CD14-positive monocyte (primary cell): ENCODE measurements at regions not wholly inside any gene's neighbourhood (a gene's known extent, or its start where the extent isn't known, plus 50 kb on each side); places are given as distances from the start of the nearest gene placed in this dataset.
"Not testable (repeated sequence)": the region's sequence is repeated elsewhere in the genome, so short reads cannot be mapped to it uniquely, and the experiment has no call there.

ENCODE experiments used
- DNase-seq, 3 donors: peaks; one replicate each; pipeline ENCODE4 v3.0.0-alpha.2; 2011 to 2022
- H2AFZ ChIP-seq: 2 replicates; pipeline ENCODE4 v1.6.0; 2012; ENCODE audit warnings: mild to moderate bottlenecking, low read depth, low read length, inconsistent platforms; ENCODE audit not compliant: insufficient read depth, poor library complexity, severe bottlenecking
- H3K27ac ChIP-seq, 2 donors: 1 replicate in 1 of 2; 2 replicates in 1 of 2; pipeline ENCODE4 v1.5.1; 2012 to 2013; ENCODE audit warnings: low read length in 2 of 2, control low read depth in 1 of 2, inconsistent platforms in 1 of 2, low read depth in 1 of 2, mild to moderate bottlenecking in 1 of 2
- H3K27me3 ChIP-seq, 2 donors: one replicate each; pipeline versions ENCODE4 v1.6.0 to v1.6.1; 2011 to 2013; ENCODE audit warnings: low read length in 2 of 2; ENCODE audit not compliant: control insufficient read depth in 2 of 2, insufficient read depth in 2 of 2
- H3K36me3 ChIP-seq, 2 donors: replicated peaks in 1 of 2; 1 replicate in 1 of 2; 2 replicates in 1 of 2; pipeline versions ENCODE4 v1.5.1 to v1.6.1; 2012 to 2013; ENCODE audit warnings: low read length in 2 of 2, control low read depth in 1 of 2, inconsistent platforms in 1 of 2, mild to moderate bottlenecking in 1 of 2; ENCODE audit not compliant: insufficient read depth in 2 of 2, control insufficient read depth in 1 of 2
- H3K4me1 ChIP-seq, 2 donors: 1 replicate in 1 of 2; 2 replicates in 1 of 2; pipeline versions ENCODE4 v1.5.1 to v1.6.1; 2012 to 2013; ENCODE audit warnings: low read length in 2 of 2, control low read depth in 1 of 2, inconsistent platforms in 1 of 2, mild to moderate bottlenecking in 1 of 2, moderate library complexity in 1 of 2; ENCODE audit not compliant: insufficient read depth in 2 of 2, control insufficient read depth in 1 of 2
- H3K4me2 ChIP-seq: replicated peaks from 2 replicates; pipeline ENCODE3; 2012; ENCODE audit warnings: low read length, moderate library complexity, mild to moderate bottlenecking; ENCODE audit not compliant: poor library complexity, severe bottlenecking; ENCODE audit errors: extremely low read depth
- H3K4me3 ChIP-seq, 3 experiments: fragments of 200-600 bp in 1 of 3; sonication (generic) in 1 of 3; replicated peaks in 1 of 3; 1 replicate in 2 of 3; 2 replicates in 1 of 3; pipeline ENCODE4 v1.5.1; 2011 to 2013; ENCODE audit warnings: low read length in 3 of 3, mild to moderate bottlenecking in 3 of 3, control low read depth in 2 of 3, low read depth in 2 of 3, inconsistent platforms in 1 of 3, moderate library complexity in 1 of 3
- H3K79me2 ChIP-seq: 2 replicates; pipeline ENCODE4 v1.6.0; 2012; ENCODE audit warnings: mild to moderate bottlenecking, control low read depth, inconsistent platforms, low read length, moderate library complexity; ENCODE audit not compliant: insufficient read depth
- H3K9ac ChIP-seq: 2 replicates; pipeline ENCODE4 v1.6.0; 2017; ENCODE audit warnings: low read length, mild to moderate bottlenecking; ENCODE audit not compliant: insufficient read depth, poor library complexity, severe bottlenecking
- H3K9me3 ChIP-seq, 2 donors: replicated peaks in 1 of 2; 1 replicate in 1 of 2; 2 replicates in 1 of 2; pipeline versions ENCODE4 v1.5.1 to v1.6.1; 2012 to 2013; ENCODE audit warnings: low read length in 2 of 2, control low read depth in 1 of 2; ENCODE audit not compliant: control insufficient read depth in 1 of 2, insufficient read depth in 1 of 2
- H4K20me1 ChIP-seq: 2 replicates; pipeline ENCODE4 v1.6.0; 2012; ENCODE audit warnings: mild to moderate bottlenecking, low read length, control low read depth, moderate library complexity; ENCODE audit not compliant: insufficient read depth
- H3K27ac Mint-ChIP-seq, 7 donors: one replicate each; pipeline ENCODE4 v1.8.0; 2020; ENCODE audit warnings: mild to moderate bottlenecking in 7 of 7, mixed read lengths in 7 of 7, moderate library complexity in 6 of 7, inconsistent platforms in 2 of 7
- H3K27me3 Mint-ChIP-seq, 3 donors: one replicate each; pipeline ENCODE4 v1.8.0; 2021 to 2022; ENCODE audit warnings: low read depth in 3 of 3, mild to moderate bottlenecking in 3 of 3, mixed read lengths in 3 of 3, moderate library complexity in 3 of 3, inconsistent platforms in 1 of 3
- H3K36me3 Mint-ChIP-seq, 2 donors: one replicate each; pipeline ENCODE4 v1.8.0; 2020; ENCODE audit warnings: mixed read lengths in 2 of 2, inconsistent platforms in 1 of 2, mild to moderate bottlenecking in 1 of 2
- H3K4me1 Mint-ChIP-seq: one replicate; pipeline ENCODE4 v1.8.0; 2020; ENCODE audit warnings: mild to moderate bottlenecking, mixed read lengths
- H3K4me3 Mint-ChIP-seq, 2 donors: one replicate each; pipeline ENCODE4 v1.8.0; 2020; ENCODE audit warnings: mild to moderate bottlenecking in 2 of 2, mixed read lengths in 2 of 2, moderate library complexity in 1 of 2
- H3K9me3 Mint-ChIP-seq, 7 donors: one replicate each; pipeline ENCODE4 v1.8.0; 2020 to 2022; ENCODE audit warnings: mixed read lengths in 7 of 7, mild to moderate bottlenecking in 6 of 7, moderate library complexity in 6 of 7, inconsistent platforms in 2 of 7
- WGBS: methylation state at CpG from one replicate; pipeline ENCODE4 v1.1.5; 2013; ENCODE audit warnings: missing lambda C conversion rate; ENCODE audit not compliant: insufficient coverage; 5-methylcytosine and 5-hydroxymethylcytosine counted together
- intact Hi-C, 2 donors: fragments of 100-400 bp; cut with micrococcal nuclease; formaldehyde crosslinking; loops; one replicate each; pipeline versions ENCODE4 v1.15.0 to v1.15.1; 2023
- TF ChIP-seq, protein P1 (sequence below): fragments of 200-600 bp; IDR thresholded peaks from one replicate; pipeline ENCODE4 v1.8.0; 2022; ENCODE audit warnings: antibody characterized with exemption, mild to moderate bottlenecking

DNA sequence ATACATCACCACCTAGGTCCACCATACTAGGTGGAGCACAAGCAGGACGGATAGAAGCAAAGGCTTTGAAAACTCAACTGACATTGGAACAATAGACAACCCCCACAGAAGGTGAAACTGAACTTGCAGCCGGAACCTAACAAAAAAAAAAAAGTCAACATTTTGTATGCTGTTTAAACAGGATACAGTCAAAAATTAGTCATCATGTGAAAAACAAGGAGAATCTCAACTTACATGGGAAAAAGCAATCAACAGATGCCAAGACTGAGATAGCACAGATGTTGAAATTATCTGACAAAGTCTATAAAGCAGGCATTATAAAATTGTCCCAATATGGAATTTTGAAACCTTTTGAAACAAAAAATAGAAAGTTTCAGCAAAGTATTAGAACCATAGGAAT is 123.8 kb downstream of the RAB38 start:
- no peak overlapping the region for H3K9ac ChIP-seq
- no CpG with 5 or more reads among the region's 2 CpGs for WGBS
- no peak overlapping the region for H3K4me3 ChIP-seq
- Mint-ChIP-seq H3K9me3 (peaks cover 0 to under 1% (median 0%) of the 10 kb centered on the region in 7 donors), H3K27ac (no peak overlapping the region), H3K36me3 (no peaks in the 10 kb centered on the region), H3K4me1 (no peaks in the 10 kb centered on the region), H3K27me3 (no peaks in the 10 kb centered on the region), H3K4me3 (no peak overlapping the region)
- H3K27me3 ChIP-seq, result no peaks in the 10 kb centered on the region
- H4K20me1 ChIP-seq, result no peaks in the 10 kb centered on the region
- no peaks in the 10 kb centered on the region for H3K79me2 ChIP-seq
- no peak overlapping the region for H2AFZ ChIP-seq
- no peaks in the 10 kb centered on the region for H3K9me3 ChIP-seq
- TF ChIP-seq, protein P1, sequence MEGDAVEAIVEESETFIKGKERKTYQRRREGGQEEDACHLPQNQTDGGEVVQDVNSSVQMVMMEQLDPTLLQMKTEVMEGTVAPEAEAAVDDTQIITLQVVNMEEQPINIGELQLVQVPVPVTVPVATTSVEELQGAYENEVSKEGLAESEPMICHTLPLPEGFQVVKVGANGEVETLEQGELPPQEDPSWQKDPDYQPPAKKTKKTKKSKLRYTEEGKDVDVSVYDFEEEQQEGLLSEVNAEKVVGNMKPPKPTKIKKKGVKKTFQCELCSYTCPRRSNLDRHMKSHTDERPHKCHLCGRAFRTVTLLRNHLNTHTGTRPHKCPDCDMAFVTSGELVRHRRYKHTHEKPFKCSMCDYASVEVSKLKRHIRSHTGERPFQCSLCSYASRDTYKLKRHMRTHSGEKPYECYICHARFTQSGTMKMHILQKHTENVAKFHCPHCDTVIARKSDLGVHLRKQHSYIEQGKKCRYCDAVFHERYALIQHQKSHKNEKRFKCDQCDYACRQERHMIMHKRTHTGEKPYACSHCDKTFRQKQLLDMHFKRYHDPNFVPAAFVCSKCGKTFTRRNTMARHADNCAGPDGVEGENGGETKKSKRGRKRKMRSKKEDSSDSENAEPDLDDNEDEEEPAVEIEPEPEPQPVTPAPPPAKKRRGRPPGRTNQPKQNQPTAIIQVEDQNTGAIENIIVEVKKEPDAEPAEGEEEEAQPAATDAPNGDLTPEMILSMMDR, result no peak
- intact Hi-C loops, result no loop called here
- H3K36me3 ChIP-seq, result no peaks in the 10 kb centered on the region
- no peak overlapping the region for H3K27ac ChIP-seq
- no peaks in the 10 kb centered on the region for H3K4me1 ChIP-seq
- H3K4me2 ChIP-seq, result no peak overlapping the region
- no peak for DNase-seq

GRCh38 chr11:88050247-88050646 is 125.0 kb downstream of the RAB38 start:
- no peaks in the 10 kb centered on the region for H3K9me3 ChIP-seq
- Mint-ChIP-seq H3K27me3 (no peaks in the 10 kb centered on the region), H3K4me1 (no peaks in the 10 kb centered on the region), H3K9me3 (no peaks in the 10 kb centered on the region), H3K27ac (no peak overlapping the region), H3K4me3 (no peak overlapping the region), H3K36me3 (no peaks in the 10 kb centered on the region)
- H3K36me3 ChIP-seq, result no peaks in the 10 kb centered on the region
- no peaks in the 10 kb centered on the region for H4K20me1 ChIP-seq
- DNase-seq, result no peak
- H3K27ac ChIP-seq, result no peak overlapping the region
- no peaks in the 10 kb centered on the region for H3K27me3 ChIP-seq
- H3K4me2 ChIP-seq, result no peak overlapping the region
- H3K9ac ChIP-seq, result no peak overlapping the region
- intact Hi-C loops, result no loop called here
- H3K4me1 ChIP-seq, result no peaks in the 10 kb centered on the region
- no peaks in the 10 kb centered on the region for H3K79me2 ChIP-seq
- H2AFZ ChIP-seq, result no peak overlapping the region
- H3K4me3 ChIP-seq, result no peak overlapping the region
- TF ChIP-seq, protein P1, result no peak
- WGBS, result no CpG with 5 or more reads among the region's 2 CpGs

GRCh38 chr11:88045288-88045687 is 130.0 kb downstream of the RAB38 start:
- H3K4me3 Mint-ChIP-seq, H3K9ac ChIP-seq, intact Hi-C loops, H4K20me1 ChIP-seq, H3K27ac ChIP-seq, H3K27me3 Mint-ChIP-seq, H3K4me3 ChIP-seq, H3K27ac Mint-ChIP-seq, DNase-seq, H3K4me1 Mint-ChIP-seq, H3K4me1 ChIP-seq, H3K9me3 Mint-ChIP-seq, H3K9me3 ChIP-seq, H3K36me3 ChIP-seq, H2AFZ ChIP-seq, H3K4me2 ChIP-seq, H3K79me2 ChIP-seq, H3K27me3 ChIP-seq, H3K36me3 Mint-ChIP-seq: not testable (repeated sequence)
- 98% methylated on average over 11 of the region's 11 CpGs for WGBS

- H3K36me3 Mint-ChIP-seq, H2AFZ ChIP-seq, H3K4me3 Mint-ChIP-seq, DNase-seq, H3K36me3 ChIP-seq, H3K27me3 Mint-ChIP-seq, H3K4me3 ChIP-seq, H3K27ac ChIP-seq, H3K4me1 ChIP-seq, H3K9me3 ChIP-seq, H4K20me1 ChIP-seq, H3K4me2 ChIP-seq, H3K4me1 Mint-ChIP-seq, H3K27me3 ChIP-seq, H3K9me3 Mint-ChIP-seq, intact Hi-C loops, H3K79me2 ChIP-seq, H3K9ac ChIP-seq, H3K27ac Mint-ChIP-seq: not testable (repeated sequence)
- WGBS, result 92% methylated on average over 5 of the region's 5 CpGs
These were observed 130.6 kb downstream of the RAB38 start for GRCh38 chr11:88044658-88045057.
